UCSD-AML1 (cell line): ENCODE measurements at regions not wholly inside any gene's neighbourhood (a gene's known extent, or its start where the extent isn't known, plus 50 kb on each side); places are given as distances from the start of the nearest gene placed in this dataset.

Experiments used
- DNase-seq: peaks from one replicate; lab custom pipeline; 2025; ENCODE audit not compliant: unreplicated experiment; lab: John Stamatoyannopoulos, UW

GRCh38 chr15:31551323-31551722 is 224.7 kb downstream of the KLF13 start:
- no peak for DNase-seq

- no peak for DNase-seq
Measured at GRCh38 chr15:31552482-31553099, 226.0 kb downstream of the KLF13 start.

- no peak for DNase-seq
Measured at GRCh38 chr15:31554261-31554660, 227.6 kb downstream of the KLF13 start.

GRCh38 chr15:31555022-31555421 is 228.4 kb downstream of the KLF13 start:
- DNase-seq = no peak

GRCh38 chr15:31556494-31557150 is 230.0 kb downstream of the KLF13 start:
- DNase-seq = no peak

GRCh38 chr15:31557899-31558298 is 231.3 kb downstream of the KLF13 start:
- DNase-seq = no peak

GRCh38 chr15:31558840-31559239 is 232.2 kb downstream of the KLF13 start:
- DNase-seq = no peak

- no peak for DNase-seq
Measured at GRCh38 chr15:31559786-31560185, 233.2 kb downstream of the KLF13 start.

GRCh38 chr15:31560643-31561042 is 234.0 kb downstream of the KLF13 start:
- no peak for DNase-seq

GRCh38 chr15:31561156-31561555 is 234.5 kb downstream of the KLF13 start:
- no peak for DNase-seq

GRCh38 chr15:31563001-31563400 is 236.4 kb downstream of the KLF13 start:
- no peak for DNase-seq

GRCh38 chr15:31563421-31563820 is 236.8 kb downstream of the KLF13 start:
- no peak for DNase-seq

GRCh38 chr15:31567861-31568260 is 241.2 kb downstream of the KLF13 start:
- DNase-seq = no peak

- DNase-seq = no peak
Measured at GRCh38 chr15:31569836-31570235, 243.2 kb downstream of the KLF13 start.

- DNase-seq = no peak
Measured at GRCh38 chr15:31570591-31570990, 244.0 kb downstream of the KLF13 start.

- no peak for DNase-seq
Measured at GRCh38 chr15:31571676-31572075, 245.0 kb downstream of the KLF13 start.

- DNase-seq = no peak
Measured at GRCh38 chr15:31573759-31574158, 247.1 kb downstream of the KLF13 start.

GRCh38 chr15:31574766-31575165 is 248.1 kb downstream of the KLF13 start:
- DNase-seq = no peak

GRCh38 chr15:31577108-31577507 is 250.5 kb downstream of the KLF13 start:
- DNase-seq = no peak

- no peak for DNase-seq
Measured at GRCh38 chr15:31579282-31579681, 252.6 kb downstream of the KLF13 start.

GRCh38 chr15:31579976-31580375 is 253.3 kb downstream of the KLF13 start:
- DNase-seq = no peak

GRCh38 chr15:31584195-31584594 is 257.6 kb downstream of the KLF13 start:
- DNase-seq = no peak

GRCh38 chr15:31585240-31585639 is 258.6 kb downstream of the KLF13 start:
- DNase-seq = no peak
